HG03460 (cell line): ENCODE measurements at regions not wholly inside any gene's neighbourhood (a gene's known extent, or its start where the extent isn't known, plus 50 kb on each side); places are given as distances from the start of the nearest gene placed in this dataset.
"Not testable (repeated sequence)": the region's sequence is repeated elsewhere in the genome, so short reads cannot be mapped to it uniquely, and the experiment has no call there.

ENCODE experiments used
- ATAC-seq: cut with Tn5 transposase; IDR thresholded peaks from one replicate; pipeline ENCODE4 v1.9.1; 2021; ENCODE audit not compliant: unreplicated experiment

DNA sequence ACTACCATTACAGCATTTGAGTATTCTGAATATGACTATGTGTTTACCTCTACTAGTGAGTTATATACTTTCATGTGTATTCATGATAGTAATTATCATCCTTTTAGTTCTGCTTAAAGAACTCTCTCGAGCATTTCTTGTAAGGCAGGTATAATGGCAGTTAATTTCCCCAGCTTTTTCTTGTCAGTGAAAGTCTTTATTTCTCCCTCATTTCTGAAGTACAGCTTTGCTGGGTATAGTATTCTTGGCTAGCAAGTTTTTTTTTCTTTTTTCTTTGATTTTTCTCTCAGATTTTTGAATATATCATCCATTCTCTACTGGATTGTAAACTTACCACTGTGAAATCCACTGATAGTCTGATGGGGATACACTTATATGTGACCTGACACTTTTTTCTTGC is 165.9 kb upstream of the ARHGAP5 start:
- no peak for ATAC-seq

DNA sequence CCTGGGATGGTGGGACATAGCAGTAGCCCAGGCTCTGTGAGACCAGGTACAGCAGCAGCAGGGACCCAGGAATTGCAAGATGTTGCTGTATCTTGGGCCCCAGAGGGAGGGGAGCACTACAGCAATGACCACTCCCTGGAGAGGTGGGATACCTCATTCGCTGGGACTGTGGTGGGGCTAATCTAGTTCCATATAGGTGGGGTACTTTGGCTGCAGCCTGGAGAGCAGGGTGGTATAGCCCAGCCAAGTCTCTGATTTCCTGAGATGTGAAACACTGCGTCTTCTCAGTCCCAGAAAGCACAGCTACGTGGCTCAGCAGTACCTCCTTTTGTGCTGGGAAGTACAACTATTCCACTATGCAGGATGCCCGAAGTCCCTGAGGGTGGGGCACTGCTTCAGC is 163.7 kb upstream of the ARHGAP5 start:
- ATAC-seq = no peak

DNA sequence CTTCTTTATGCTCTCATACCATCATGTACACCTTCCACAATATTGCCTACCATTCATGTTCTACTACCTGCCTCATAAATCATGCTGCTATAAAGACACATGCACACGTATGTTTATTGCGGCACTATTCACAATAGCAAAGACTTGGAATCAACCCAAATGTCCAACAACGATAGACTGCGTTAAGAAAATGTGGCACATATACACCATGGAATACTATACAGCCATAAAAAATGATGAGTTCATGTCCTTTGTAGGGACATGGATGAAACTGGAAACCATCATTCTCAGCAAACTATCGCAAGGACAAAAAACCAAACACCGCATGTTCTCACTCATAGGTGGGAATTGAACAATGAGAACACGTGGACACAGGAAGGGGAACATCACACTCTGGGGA is 158.8 kb upstream of the ARHGAP5 start:
- not testable (repeated sequence) for ATAC-seq

DNA sequence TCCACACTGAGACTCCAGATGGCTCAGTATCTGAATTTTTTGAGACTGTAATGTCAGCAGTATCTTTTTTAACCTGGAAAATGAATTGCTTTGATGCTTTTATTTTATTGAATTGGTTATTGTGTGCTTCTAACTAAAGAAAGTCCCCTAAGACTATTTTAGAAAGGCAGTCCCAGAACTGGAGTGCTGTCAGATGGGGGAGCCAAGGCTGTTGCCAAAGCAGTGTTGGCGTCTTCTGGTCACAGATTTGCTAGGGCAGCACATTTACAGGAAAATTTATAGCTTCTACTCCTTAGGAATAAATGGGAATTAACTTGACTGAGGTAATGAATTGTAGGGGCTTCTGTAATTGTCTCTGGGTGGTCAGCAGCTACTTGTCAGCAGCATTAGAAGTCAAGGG is 157.1 kb upstream of the ARHGAP5 start:
- ATAC-seq = no peak

DNA sequence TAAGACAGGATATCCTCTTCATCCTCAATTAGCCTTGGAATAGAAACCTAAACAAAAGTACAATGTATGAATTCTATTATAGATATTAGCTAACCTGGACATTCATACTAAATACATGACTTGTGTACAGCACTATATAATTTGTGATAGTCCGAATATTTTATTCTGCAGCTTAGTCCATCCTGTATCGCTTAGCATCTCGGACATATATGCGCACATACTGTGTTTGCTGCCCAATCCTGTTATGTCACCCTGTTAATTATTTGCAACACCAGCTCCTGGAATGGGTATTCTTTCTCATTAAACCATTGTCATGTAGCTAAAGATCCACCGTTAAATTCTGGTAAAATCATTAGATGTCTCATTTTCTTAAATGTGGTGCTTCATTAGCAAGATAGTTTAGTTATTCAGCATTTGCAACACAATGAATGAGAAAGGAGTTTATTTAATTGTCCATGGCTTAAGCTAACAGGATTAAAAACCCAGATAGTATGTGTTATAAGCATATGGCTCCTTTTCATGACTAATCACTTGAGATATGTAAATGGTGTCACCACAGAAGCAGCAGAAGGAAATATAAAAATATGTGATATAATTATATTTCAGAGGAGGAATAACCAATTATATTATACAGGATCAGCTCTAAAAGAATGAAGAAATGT is 156.0 kb upstream of the ARHGAP5 start:
- ATAC-seq = no peak

DNA sequence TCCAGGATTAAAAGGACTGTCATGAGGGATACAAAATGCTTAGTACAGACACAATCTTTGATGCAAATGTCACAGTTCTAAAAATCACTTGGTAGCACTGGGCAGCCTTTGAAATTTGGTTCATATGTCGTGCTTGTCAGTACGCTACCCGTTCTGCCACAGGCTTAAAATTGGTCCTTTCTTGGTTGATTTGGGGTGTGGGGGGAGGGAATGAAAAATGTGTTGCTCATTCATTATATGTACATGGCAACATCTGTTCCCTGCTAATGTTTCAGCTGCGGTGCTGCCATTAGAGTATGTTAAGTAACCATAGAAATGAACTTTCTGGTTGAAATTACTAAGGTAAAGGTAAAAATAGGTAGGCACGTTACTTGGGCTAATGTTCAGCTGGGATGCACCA is 155.4 kb upstream of the ARHGAP5 start:
- no peak for ATAC-seq

DNA sequence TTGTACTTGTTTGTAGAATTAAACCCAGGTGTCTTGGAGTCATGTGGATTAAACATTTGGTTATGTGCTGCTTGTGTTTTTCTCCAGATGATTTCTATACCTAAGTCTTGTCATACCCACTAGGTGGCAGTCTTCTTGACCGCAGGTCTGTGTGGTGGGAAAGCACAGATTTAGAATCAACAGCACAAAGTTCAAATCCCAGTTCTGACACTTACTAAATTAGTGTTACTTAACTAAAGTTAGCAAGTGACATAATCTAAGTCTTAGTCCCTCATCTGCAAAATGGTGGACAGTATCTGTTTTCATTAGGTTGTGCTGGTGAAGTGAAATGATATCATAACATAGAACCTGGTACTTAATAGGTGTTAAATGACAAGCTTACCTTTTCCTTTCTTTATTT is 151.0 kb upstream of the ARHGAP5 start:
- no peak for ATAC-seq

DNA sequence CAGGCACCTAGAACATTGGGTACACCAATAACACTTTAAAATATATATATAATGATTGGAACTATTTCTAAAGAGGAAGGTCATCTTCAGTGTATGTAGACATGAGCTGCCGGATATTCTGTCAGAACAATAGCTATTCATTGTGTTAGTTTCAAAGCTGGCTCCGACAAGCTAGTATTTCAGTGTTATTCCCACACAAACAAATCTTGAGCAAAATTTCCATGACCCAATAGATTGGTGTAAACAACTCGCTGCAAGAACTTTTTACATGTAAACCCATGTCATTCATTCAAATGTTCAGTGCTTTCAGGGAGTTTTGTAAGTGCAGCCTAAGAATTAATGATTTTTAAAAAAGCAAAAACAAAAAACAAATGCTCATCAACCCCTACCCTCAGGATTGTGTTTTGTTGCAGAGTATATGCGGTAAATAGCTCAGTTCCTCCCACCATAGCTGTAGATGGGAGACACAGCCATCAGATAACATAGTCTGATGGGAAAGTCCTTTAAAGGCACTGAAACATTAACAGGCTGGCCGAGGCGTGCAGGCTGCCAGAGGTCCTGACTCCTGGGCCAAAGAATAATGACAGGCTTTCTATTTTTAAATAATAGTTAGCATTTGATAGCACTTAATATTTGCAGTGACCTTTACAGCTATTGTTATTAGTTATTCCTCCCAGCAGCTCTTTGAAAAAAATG is 150.3 kb upstream of the ARHGAP5 start:
- ATAC-seq = no peak

DNA sequence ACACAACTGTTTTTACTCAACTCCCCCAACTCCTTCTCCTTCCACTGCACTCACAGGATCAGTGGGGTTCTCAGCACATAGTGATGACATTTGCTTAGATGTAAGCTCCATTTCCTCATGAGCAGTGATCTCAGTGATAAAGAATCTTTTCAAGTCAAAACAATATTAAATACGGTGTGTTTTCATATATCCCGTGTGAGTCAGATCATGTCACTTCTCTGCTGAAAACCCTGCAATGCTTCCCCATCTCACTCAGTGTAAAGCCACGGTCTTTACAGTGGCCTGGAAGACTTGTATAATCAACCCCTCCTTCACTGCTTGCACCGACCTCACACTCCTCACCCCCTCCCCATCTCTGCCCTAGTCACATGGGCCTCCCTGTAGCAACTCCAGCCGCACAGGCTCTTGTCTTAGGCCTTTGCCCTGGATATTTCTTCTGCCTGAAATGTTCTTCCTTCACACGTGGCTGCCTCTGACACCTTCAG is 149.7 kb upstream of the ARHGAP5 start:
- ATAC-seq = no peak

DNA sequence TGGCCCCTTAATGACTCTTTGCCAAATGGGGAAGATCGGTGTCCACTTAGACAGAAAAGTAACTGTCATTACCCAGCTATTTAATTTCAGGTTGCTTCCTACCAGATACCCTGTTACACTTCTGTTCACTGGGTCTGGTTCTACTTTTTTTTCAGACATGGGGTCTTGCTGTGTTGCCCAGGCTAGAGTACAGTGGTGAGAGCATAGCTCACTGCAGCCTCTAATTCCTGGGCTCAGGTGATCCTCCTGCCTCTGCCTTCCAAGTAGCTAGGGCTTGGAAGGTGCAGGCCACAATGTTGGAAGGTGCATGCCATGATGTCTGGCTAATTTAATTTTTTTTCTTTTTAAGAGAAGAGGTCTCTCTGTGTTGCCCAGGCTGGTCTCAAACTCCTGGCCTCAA is 147.0 kb upstream of the ARHGAP5 start:
- ATAC-seq = no peak

DNA sequence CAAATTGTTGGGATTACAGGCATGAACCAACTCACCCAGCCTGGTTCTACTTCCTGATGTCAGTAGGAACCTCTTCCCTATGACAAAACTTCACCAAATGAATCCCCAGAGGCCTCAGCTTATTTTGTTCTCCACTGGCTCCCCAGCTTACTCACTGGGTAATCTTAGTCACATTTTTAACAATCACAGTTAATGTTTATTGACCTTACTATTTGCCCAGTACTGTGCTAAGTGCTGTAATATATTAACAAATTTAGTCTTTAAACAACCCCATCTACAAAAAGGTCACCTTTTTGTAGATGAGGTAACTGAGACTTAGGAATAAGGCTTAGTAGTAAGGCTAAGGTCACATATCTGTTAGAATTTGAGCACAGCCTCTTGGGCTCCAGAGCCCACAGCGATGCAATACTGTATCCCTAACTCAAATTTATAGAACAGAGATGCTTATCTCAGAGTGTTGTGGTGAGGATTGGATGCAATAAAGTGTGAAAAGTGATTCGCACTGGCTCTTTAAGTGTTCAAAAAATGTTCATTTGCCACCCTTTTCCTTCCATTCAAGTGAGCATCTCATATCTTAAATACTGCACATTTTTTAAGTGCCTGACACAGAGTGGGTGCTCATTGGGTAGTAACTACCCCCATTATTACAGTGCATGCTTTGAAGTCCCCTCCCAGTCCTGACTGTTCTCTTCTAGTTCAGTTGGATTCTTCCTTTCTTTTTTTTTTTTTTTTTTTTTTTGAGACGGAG is 146.4 kb upstream of the ARHGAP5 start:
- no peak for ATAC-seq

DNA sequence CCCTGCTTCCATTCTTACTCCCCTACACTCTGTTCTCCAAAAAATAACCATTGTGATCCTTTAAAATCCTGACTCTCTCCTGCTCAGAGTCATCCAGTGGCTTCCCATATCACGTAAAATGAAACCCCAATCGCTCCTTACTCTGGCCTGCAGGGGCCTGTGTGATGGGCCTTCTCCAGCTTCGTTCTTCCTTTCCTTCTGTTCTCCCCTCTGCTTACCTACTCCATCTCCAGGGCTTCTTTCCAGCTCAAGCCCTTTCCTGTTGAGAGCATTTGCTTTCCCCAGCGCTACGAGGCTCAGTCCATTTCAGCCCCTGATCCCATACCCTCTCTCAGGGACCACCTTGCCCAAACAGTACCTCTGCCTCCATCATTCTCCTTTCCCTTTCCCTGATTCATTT is 144.4 kb upstream of the ARHGAP5 start:
- no peak for ATAC-seq

DNA sequence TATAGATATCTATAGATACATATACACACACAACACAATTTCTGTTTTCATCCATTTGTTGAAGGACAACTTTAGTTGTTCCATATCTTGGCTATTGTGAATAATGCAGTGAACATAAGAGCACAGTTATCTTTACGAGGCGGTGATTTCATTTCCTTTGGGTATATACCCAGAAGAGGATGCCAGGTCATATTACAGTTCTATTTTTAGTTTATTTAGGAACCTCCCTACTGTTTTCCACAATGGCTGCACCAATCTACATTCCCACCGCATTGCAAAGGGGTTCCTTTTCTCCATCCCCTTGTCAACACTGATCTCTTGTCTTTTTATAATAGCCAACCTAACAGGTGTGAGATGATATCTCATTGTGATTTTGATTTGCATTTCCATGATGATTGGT is 143.4 kb upstream of the ARHGAP5 start:
- ATAC-seq = no peak

DNA sequence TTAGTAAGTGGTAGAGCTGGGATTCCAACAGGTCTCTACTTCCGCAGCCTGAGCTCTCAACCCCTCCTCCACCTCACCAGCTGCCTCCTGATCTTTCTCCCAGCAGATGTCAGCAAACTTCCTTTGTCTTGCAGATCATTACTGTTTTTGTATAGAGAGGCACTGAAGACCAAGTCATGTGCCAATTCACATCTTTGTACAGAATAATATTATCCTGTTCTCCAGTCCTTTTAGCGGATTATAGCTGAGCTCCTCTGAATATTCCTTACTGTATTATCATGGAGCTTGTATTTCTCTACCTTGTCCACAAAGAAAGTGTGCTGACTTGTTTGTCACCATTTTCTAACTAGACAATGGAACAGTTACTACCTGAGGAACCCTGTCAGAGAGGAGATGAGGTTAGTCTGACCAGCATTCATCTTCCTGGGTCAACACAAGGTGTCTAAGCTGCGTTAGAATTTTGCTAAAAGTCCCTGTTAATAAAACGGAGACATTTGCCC is 142.3 kb upstream of the ARHGAP5 start:
- no peak for ATAC-seq

DNA sequence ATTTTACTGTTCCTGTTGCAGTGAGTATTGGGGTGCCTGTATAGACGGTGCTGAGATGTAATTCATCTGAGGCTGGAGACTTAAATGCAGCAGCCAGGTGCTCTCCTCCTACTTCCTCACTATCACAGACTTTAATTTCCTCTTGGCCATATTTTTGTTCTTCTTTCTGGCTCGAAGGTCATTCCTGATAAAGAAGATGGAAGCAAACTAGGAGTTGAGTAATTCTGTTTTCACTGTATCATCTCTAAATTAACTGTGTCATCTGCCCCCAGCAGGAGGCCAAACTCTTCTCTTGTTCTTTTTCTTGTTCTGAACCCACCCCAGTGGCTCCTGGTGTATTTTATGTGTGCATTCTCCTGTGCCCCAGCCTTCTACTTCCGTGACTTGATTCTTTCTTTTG is 141.7 kb upstream of the ARHGAP5 start:
- no peak for ATAC-seq

DNA sequence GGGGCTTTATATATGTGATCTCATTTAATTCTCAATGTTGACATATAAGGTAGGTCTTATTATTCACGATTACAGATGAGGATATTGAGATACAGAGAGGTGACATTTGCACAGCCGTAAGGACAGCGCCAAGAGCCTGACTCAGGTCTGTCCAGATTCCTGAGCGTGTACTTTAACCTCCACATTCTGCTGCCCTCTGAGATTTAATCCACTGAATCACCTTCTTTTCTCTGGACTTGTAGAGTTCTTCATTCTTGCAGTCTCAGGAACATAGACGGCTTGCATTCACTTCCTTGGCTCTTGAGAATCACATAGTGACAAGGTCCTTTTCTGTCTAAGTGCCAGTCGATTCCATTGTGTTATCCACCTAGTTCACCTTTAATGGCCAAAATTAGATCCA is 141.0 kb upstream of the ARHGAP5 start:
- no peak for ATAC-seq

DNA sequence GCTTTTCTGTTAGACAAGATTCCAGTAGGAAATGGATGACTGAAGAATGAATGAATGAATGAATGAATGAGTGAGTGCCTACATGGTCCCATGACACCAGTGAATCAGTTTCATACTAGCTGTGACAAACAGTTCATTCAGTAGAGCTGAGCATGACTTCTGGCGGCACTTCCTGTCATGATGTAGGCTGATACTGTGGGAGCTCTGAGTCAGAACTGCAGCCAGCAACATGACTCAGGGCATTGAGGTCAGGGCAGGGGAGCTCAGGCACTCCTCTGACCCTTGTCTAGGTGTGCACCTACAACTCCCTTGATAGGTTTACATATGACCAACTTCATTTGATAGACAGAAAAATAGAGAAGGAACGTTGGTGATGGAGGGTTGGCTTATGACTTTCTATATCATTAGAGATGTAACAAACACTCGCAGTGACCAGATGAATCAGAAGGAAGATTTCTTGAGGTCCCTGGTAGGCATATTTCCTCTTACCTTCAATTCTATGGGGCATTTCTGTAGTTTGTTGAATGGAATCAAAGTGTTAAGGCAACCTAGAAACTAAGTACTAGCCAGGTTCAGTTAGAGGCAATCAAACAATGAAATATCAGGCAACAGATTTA is 139.3 kb upstream of the ARHGAP5 start:
- ATAC-seq = peak; percentile 100

DNA sequence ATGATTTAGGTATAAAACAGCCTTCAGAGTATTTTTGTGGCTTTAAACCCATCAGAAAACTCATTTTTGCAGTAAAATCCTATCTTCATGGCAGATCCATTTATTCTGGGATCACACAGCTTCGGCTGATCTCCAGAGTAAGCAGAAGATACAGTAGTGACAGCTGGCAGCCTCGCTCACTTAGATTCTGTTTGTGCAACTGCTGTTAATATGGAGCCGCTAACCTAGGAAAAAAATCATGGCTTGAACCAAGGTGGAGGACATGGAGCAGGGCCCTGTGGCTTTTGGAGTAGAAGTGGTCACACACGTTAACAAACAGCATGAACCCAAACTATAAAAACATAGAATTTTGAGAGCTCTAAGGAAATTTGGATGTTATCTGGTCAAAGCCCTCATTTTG is 137.2 kb upstream of the ARHGAP5 start:
- ATAC-seq = no peak

DNA sequence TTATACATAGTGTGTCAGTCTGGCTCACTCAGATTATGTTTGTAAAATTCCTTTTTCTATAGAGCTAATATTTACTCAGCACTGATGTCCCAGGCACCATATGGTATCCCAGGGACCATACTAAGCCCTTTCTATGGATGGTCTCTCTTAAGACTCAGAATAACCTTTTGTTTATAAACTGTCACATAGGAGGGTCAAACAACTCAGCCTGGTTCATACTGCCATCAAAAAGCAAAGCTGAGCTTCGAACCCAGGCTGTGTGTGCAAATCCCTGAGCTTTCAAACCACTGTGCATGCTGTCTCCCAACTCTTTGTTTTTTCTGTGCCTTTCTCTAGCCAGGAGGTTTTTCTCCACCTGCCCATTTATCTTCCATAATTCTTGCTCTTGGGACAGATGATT is 135.6 kb upstream of the ARHGAP5 start:
- no peak for ATAC-seq

DNA sequence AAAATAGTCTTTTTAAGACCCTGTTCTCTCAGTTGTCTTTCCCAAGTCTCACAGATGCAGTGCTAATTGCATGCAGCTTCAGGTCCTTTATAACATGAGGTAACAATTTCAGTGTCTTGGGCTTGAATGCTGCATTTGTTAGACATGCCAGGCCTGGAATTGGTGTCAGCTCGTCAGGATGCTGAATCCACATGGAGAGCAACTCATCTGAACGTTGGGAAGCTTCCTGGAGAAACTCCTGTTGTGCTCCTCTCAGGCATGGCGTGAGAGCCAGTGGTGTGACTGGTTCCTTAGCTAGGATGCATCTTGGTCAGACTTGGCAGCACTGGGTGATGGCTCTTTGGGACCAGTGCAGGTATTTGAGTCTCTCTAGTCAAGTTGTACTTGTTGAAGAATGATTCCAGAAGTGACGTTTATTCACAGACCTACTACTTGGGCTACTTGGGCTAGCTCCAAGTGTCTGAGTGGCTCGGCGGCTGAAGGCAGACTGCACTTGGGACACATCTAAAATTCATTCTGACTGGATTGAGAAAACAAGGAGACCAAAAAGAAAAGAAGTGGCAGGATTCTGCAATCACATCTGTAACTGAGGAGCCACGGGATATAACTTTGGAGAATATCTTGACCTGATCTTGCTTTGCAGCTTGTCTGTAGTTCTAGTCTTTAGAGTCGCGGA is 134.8 kb upstream of the ARHGAP5 start:
- no peak for ATAC-seq

DNA sequence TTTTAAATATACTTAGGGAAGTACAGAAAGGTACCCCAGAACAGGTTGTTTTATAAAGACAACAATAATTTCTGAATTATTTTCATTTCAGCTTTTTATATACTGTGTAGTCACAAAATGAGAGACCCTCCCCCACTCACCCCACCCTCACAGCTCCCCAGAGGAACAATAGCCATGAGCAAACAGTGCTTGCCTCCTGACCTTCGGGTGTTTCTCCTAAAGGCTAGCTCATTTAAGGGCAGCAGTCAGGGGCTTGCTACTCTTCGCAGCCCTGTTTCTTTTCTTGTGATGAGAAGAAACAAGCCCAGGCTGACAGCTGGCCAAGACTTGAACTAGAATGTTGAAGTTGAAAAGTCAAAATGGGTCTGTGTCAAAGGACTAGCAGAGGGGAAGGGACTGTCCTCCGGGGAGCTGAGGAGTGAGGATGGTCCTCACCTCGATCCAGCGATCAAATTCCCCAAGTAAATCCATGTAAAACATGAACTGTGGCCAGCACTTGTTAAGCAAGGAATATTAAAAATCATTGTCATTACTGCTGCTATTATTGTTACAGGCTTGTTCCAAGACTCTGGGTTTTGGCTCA is 133.8 kb upstream of the ARHGAP5 start:
- ATAC-seq = no peak
